GM18867 (cell line): ENCODE measurements at regions not wholly inside any gene's neighbourhood (a gene's known extent, or its start where the extent isn't known, plus 50 kb on each side); places are given as distances from the start of the nearest gene placed in this dataset.
"Not testable (repeated sequence)": the region's sequence is repeated elsewhere in the genome, so short reads cannot be mapped to it uniquely, and the experiment has no call there.

ENCODE experiments used
- ATAC-seq: cut with Tn5 transposase; IDR thresholded peaks from one replicate; pipeline ENCODE4 v1.9.1; 2021; ENCODE audit warnings: mild to moderate bottlenecking, moderate library complexity; ENCODE audit not compliant: unreplicated experiment

GRCh38 chr6:133099573-133099972, 141.6 kb upstream of the EYA4 start:
- no peak for ATAC-seq

- no peak for ATAC-seq
Observed at GRCh38 chr6:133100865-133101264, 140.3 kb upstream of the EYA4 start.

GRCh38 chr6:133101790-133102189, 139.4 kb upstream of the EYA4 start:
- ATAC-seq, result no peak

GRCh38 chr6:133106934-133107333, 134.2 kb upstream of the EYA4 start:
- ATAC-seq, result no peak

GRCh38 chr6:133108419-133108818, 132.7 kb upstream of the EYA4 start:
- no peak for ATAC-seq

- peak; percentile 65 for ATAC-seq
Observed at GRCh38 chr6:133114973-133115372, 126.2 kb upstream of the EYA4 start.

GRCh38 chr6:133115946-133116345, 125.2 kb upstream of the EYA4 start:
- no peak for ATAC-seq

- no peak for ATAC-seq
Observed at GRCh38 chr6:133128191-133128590, 113.0 kb upstream of the EYA4 start.

GRCh38 chr6:133129556-133129955, 111.6 kb upstream of the EYA4 start:
- ATAC-seq, result no peak

GRCh38 chr6:133130863-133131262, 110.3 kb upstream of the EYA4 start:
- ATAC-seq, result no peak

GRCh38 chr6:133131621-133132465, 109.3 kb upstream of the EYA4 start:
- ATAC-seq, result no peak

GRCh38 chr6:133132466-133132971, 108.6 kb upstream of the EYA4 start:
- ATAC-seq, result no peak

- no peak for ATAC-seq
Observed at GRCh38 chr6:133136177-133136880, 104.8 kb upstream of the EYA4 start.

- ATAC-seq, result not testable (repeated sequence)
Observed at GRCh38 chr6:133147470-133148184, 93.5 kb upstream of the EYA4 start.

- no peak for ATAC-seq
Observed at GRCh38 chr6:133156689-133157088, 84.5 kb upstream of the EYA4 start.

- no peak for ATAC-seq
Observed at GRCh38 chr6:133157995-133158394, 83.2 kb upstream of the EYA4 start.

GRCh38 chr6:133159255-133159795, 81.8 kb upstream of the EYA4 start:
- ATAC-seq, result no peak

- no peak for ATAC-seq
Observed at GRCh38 chr6:133160536-133160935, 80.6 kb upstream of the EYA4 start.

- ATAC-seq, result no peak
Observed at GRCh38 chr6:133165235-133165634, 75.9 kb upstream of the EYA4 start.

- ATAC-seq, result no peak
Observed at GRCh38 chr6:133166766-133167165, 74.4 kb upstream of the EYA4 start.

- ATAC-seq, result no peak
Observed at GRCh38 chr6:133169901-133170300, 71.3 kb upstream of the EYA4 start.
